Tibial nerve (tissue), 4 donors: ENCODE measurements at regions not wholly inside any gene's neighbourhood (a gene's known extent, or its start where the extent isn't known, plus 50 kb on each side); places are given as distances from the start of the nearest gene placed in this dataset.

ENCODE experiments used
- DNase-seq, 2 donors: peaks; one replicate each; pipeline ENCODE4 v3.0.0-alpha.2; 2019; ENCODE audit warnings: low spot score in 2 of 2
- H3K27ac ChIP-seq, 4 donors: fragments of 200-600 bp; sonication (generic) in 3 of 4; one replicate each; pipeline ENCODE4 v1.5.1; 2017 to 2019; ENCODE audit warnings: mild to moderate bottlenecking in 1 of 4
- H3K27me3 ChIP-seq, 2 donors: fragments of 200-600 bp; sonication (generic) in 1 of 2; one replicate each; pipeline versions ENCODE4 v1.5.1 to v1.6.0; 2017 to 2019
- H3K36me3 ChIP-seq, 3 donors: fragments of 200-600 bp; sonication (generic); one replicate each; pipeline ENCODE4 v1.5.1; 2018 to 2019
- H3K4me1 ChIP-seq, 4 donors: fragments of 200-600 bp; sonication (generic) in 3 of 4; one replicate each; pipeline ENCODE4 v1.5.1; 2017 to 2019
- H3K4me3 ChIP-seq, 4 donors: fragments of 200-600 bp; sonication (generic) in 3 of 4; one replicate each; pipeline ENCODE4 v1.5.1; 2017 to 2019; ENCODE audit warnings: mild to moderate bottlenecking in 1 of 4, moderate library complexity in 1 of 4
- H3K9me3 ChIP-seq, 4 donors: fragments of 200-600 bp; sonication (generic) in 3 of 4; one replicate each; pipeline ENCODE4 v1.5.1; 2017 to 2019
- EP300 ChIP-seq, 2 donors: sonication (generic); formaldehyde crosslinking; IDR thresholded peaks; one replicate each; pipeline ENCODE4 v1.6.1; 2017; ENCODE audit warnings: antibody characterized with exemption in 2 of 2, mild to moderate bottlenecking in 1 of 2
- POLR2A ChIP-seq, 2 donors: fragments of 450-650 bp; IDR thresholded peaks; one replicate each; pipeline ENCODE4 v1.6.1; 2017; ENCODE audit warnings: antibody characterized with exemption in 2 of 2, mild to moderate bottlenecking in 2 of 2, moderate library complexity in 2 of 2
- WGBS, 2 donors: methylation state at CpG; one replicate each; pipeline ENCODE4 v1.1.5; 2018; 5-methylcytosine and 5-hydroxymethylcytosine counted together
- TF ChIP-seq, protein P1 (sequence below), 5 experiments: fragments of 200-600 bp in 3 of 5; fragments of 450-650 bp in 2 of 5; sonication (generic) in 3 of 5; IDR thresholded peaks; one replicate each; pipeline ENCODE4 v1.5.1; 2016 to 2019; ENCODE audit warnings: antibody characterized with exemption in 5 of 5, mild to moderate bottlenecking in 3 of 5, moderate library complexity in 2 of 5

DNA sequence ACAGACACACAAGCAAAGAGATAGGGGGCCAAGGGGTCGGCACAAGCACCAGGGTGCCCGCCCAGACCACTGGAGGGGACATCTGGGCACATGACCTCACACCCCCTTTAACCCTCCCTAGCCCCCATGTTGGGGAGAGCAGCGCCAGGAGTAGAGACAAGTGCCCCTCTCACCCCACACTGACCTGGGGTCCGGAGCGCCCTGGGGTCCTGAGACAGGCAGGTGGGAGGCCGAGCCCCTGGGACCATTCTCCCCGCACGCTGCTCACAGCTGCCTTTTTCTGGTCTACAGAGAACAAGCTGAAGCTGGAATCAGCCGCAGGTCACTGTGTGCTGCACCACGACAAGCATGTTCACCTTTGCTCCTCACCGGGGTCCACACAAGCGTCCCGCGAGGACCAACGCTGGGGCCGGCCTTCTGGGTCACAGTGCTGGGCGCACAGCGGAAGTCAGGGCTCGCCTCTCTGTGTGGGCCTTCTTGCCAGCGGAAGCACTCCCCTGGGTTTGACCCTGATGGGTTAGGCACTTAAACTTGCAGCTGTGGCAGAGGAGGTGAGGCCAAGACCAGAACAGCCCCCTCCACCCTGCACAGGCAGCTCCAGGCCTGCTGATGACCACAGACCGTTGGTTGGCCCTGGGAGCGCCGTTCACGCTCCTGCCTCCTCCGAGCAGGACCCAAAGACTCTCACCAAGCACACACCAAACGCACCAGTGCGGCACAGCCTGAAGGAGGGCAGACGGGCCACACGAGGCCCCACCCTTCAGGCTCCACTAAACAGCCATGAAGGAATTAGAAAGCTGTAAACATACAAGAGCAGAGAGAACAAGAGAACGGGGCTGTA lies 275.3 kb downstream of the EIPR1 start:
- no peaks in the 10 kb centered on the region for H3K4me1 ChIP-seq
- WGBS, 2 donors: 78 to 83% methylated on average over 20 to 30 of the region's 30 CpGs
- no peak for DNase-seq

DNA sequence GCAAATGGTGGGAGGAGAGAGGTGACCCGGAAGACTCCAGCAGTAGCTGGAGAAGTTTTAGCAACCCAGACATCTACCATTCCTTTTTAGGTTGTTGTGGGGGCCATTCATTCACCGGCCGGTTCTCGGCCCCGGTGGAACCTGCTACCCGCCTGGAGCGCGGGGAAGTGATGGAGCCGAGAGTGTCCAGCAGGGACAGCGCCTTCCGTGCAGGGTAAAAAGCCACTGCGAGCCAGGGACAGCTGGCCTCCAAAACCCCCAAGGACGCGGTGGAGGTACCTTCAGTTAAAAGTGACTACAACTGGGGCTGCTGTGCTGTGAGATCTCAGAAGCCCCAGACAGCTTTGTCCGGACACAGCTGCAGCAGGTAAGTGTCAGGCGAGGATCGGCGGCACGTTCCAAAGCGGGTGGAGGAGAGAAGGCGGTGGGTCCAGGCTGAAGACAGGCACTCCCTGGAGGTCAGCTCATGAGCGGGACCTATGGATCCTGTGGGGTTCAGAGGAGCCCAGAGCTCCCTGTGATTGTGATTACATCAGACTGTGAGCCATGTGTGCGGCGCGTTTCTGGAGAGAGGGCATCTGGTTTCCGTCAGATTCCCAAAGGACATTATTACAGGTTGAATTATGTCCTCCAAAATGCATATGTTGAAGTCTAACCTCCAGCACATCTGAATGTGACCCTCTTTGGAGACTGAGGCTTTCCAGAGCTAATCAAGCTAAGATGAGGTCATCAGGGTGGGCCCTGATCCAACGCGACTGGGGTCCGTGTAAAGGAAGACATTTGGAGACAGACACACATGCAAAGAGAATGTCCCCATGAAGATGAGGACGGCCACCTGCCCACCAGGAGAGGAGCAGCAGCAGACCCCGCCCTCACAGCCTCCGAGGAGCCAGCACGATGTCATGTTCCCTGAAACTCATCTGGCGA lies 276.3 kb downstream of the EIPR1 start:
- Histone ChIP-seq H3K36me3 (no peaks in the 10 kb centered on the region), H3K27me3 (no peaks in the 10 kb centered on the region), H3K9me3 (peaks cover 0 to 5% (median 0%) of the 10 kb centered on the region in 4 donors), H3K4me1 (no peaks in the 10 kb centered on the region), H3K4me3 (no peak overlapping the region), H3K27ac (no peak overlapping the region)
- no peak for DNase-seq
- WGBS, 2 donors: 70 to 73% methylated on average over 33 to 34 of the region's 34 CpGs
- no peak for TF ChIP-seq POLR2A (IDR thresholded peaks at IDR 0.05)
- no peak for TF ChIP-seq EP300 (IDR thresholded peaks at IDR 0.05)
- TF ChIP-seq, protein P1, sequence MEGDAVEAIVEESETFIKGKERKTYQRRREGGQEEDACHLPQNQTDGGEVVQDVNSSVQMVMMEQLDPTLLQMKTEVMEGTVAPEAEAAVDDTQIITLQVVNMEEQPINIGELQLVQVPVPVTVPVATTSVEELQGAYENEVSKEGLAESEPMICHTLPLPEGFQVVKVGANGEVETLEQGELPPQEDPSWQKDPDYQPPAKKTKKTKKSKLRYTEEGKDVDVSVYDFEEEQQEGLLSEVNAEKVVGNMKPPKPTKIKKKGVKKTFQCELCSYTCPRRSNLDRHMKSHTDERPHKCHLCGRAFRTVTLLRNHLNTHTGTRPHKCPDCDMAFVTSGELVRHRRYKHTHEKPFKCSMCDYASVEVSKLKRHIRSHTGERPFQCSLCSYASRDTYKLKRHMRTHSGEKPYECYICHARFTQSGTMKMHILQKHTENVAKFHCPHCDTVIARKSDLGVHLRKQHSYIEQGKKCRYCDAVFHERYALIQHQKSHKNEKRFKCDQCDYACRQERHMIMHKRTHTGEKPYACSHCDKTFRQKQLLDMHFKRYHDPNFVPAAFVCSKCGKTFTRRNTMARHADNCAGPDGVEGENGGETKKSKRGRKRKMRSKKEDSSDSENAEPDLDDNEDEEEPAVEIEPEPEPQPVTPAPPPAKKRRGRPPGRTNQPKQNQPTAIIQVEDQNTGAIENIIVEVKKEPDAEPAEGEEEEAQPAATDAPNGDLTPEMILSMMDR (IDR thresholded peaks at IDR 0.05): no peak

More for the DNA sequence above, 275.3 kb downstream of the EIPR1 start:
- Histone ChIP-seq H3K27me3 (no peaks in the 10 kb centered on the region), H3K27ac (no peak overlapping the region), H3K4me3 (no peak overlapping the region), H3K36me3 (no peaks in the 10 kb centered on the region), H3K9me3 (peaks cover 0 to 5% (median 0%) of the 10 kb centered on the region in 4 donors)
- TF ChIP-seq EP300 (IDR thresholded peaks at IDR 0.05) (no peak), POLR2A (IDR thresholded peaks at IDR 0.05) (no peak)
- TF ChIP-seq, protein P1 (IDR thresholded peaks at IDR 0.05): no peak

DNA sequence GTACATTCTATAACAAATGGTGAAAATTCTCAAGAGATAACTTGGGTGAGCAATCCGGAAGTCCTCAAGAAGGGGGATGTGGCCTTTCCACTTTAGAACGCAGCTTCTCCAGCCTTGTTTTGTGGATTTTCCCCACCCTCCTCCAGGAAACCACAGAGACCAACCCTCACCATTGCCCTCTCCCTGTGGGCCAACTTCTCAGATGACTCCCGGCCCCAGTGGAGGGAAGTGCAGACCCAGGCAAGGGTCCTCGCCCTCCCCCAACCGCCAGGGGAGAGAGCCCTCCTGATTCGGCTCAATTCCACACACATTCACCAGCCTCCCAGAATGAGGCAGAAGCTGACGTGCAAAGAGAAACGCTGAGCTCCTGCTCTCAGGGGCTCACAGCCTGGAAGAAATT lies 277.2 kb downstream of the EIPR1 start:
- Histone ChIP-seq H3K36me3 (no peaks in the 10 kb centered on the region), H3K4me1 (no peaks in the 10 kb centered on the region), H3K27me3 (no peaks in the 10 kb centered on the region), H3K27ac (no peak overlapping the region), H3K9me3 (peaks cover 0 to 5% (median 0%) of the 10 kb centered on the region in 4 donors), H3K4me3 (no peak overlapping the region)
- DNase-seq: no peak
- 48 to 49% methylated on average over 8 of the region's 8 CpGs for WGBS, 2 donors
- TF ChIP-seq POLR2A (IDR thresholded peaks at IDR 0.05) (no peak), EP300 (IDR thresholded peaks at IDR 0.05) (no peak)
- TF ChIP-seq, protein P1 (IDR thresholded peaks at IDR 0.05): no peak

DNA sequence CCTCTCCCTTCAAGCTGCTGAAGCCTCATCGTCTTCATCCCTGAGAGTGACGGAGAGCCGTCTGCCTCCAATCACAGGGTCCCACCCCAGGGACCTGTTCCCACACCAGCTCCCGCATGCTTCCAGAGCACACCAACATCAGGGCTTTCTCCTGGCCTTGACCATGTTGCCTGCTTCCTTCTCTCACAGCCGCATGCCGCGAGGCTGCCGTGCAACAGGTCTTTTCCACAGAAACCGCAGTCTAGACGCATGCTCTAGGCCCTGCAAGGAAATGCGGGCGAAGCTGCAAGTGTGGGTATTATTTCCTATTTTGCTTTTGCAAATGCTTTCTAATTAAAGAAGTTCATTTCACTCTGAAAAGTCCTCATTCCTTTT lies 277.8 kb downstream of the EIPR1 start:
- DNase-seq: no peak
- H3K36me3 ChIP-seq: no peaks in the 10 kb centered on the region
- TF ChIP-seq POLR2A (IDR thresholded peaks at IDR 0.05): no peak
- TF ChIP-seq, protein P1 (IDR thresholded peaks at IDR 0.05): no peak
- TF ChIP-seq EP300 (IDR thresholded peaks at IDR 0.05): no peak
- H3K4me3 ChIP-seq: no peak overlapping the region
- no peaks in the 10 kb centered on the region for H3K27me3 ChIP-seq
- H3K9me3 ChIP-seq: peaks cover 0 to 5% (median 0%) of the 10 kb centered on the region in 4 donors
- no peaks in the 10 kb centered on the region for H3K4me1 ChIP-seq
- no peak overlapping the region for H3K27ac ChIP-seq
- WGBS, 2 donors: 86 to 94% methylated on average over 12 of the region's 12 CpGs
